GM04504 (cell line): ENCODE measurements at regions not wholly inside any gene's neighbourhood (a gene's known extent, or its start where the extent isn't known, plus 50 kb on each side); places are given as distances from the start of the nearest gene placed in this dataset.
"Not testable (repeated sequence)": the region's sequence is repeated elsewhere in the genome, so short reads cannot be mapped to it uniquely, and the experiment has no call there.

ENCODE experiments used
- DNase-seq: peaks from one replicate; pipeline ENCODE4 v3.0.0-alpha.2; 2012; ENCODE audit warnings: low read depth

DNA sequence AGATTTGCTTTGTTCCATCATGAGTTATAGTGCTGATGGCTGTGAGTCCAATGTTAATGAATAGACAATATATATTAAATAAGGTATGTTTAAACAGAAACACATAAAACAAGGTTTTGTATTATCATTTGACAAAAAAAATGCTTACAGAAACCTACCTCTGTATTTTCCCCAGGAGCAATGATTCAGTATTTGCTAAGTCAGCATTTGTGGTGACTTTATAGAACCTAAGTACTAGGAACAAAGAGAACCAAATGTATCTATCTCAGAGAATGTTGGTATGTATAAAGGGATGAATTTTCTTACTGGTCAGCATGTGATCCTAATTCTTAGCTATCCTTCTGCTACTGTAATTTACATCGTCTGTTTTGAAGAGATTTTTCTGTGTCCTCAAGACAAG is 421.5 kb upstream of the SEL1L start:
- DNase-seq, result no peak

DNA sequence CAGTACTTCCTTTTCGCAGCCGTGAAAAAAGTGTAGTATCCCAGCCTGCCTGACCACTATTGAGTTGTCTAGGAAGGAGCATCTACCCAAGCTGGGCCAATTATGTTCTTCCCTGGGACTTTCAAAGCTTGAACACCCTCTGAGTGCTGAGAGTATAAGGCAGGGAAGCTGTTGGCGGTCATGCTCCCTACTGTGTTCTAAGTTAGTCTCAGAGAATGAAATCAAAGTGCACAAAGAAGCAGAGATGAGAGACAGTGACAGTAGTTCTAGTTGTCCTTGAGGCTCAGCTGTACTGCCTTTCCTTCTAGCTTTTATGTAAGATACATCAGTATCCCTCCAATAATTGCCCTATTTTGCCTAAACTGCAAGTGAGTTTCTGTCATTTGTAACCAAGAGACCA is 427.1 kb upstream of the SEL1L start:
- no peak for DNase-seq

DNA sequence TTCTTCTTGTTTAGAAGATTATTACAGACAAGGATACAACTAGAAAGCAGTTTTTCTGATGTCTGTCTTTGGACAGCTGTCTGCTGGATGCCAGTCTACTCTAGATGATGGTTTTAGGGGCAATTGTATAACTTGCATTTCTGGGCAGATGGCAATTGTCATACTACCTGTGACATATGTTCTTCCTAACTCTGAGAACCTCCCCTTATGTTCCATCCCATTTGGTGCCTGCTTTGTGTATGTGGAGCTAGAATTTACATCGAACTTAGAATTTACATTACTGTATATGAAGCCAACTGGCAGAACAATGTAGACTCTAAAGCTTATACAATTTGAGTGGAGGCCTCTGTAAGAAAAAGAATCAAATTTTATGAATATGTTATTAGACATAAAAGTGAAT is 430.2 kb upstream of the SEL1L start:
- DNase-seq, result no peak

DNA sequence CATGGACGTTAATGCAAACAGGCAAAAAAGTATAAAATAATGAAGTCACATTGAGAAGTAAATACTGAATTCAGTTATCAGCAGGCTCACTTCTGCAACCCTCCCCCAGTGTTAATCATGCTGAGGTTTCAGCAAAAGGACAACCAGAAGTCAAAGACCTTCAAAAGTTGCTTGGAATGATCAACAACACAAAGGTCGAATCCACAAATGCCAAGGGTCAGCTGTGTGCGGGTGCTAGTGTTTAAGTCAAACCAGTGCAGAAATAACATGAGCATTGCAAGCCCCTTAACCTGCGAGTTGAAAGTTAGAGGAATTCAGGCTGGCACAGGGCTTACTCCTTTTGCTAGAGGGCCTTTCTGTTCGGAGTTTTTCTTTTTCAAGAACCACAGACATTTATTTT is 436.7 kb upstream of the SEL1L start:
- no peak for DNase-seq

DNA sequence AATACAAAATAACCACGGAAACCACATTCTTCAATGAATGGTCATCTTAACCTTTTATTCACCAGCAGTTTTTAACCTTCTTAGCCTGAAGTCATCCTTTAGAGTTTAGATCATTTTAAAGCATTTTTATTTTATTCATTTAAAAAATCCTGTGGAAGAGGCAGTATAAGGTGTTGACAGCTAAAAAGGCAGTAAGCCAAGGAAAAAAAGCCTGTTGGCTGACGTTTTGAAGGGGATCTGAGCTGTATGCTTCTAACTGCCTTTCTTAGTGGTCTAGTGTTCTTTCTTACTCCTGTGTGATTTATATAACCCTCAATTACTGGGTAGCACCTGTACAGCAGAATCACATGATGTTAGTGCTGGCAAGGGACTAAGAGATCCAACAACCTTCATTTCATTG is 438.3 kb upstream of the SEL1L start:
- DNase-seq, result no peak

DNA sequence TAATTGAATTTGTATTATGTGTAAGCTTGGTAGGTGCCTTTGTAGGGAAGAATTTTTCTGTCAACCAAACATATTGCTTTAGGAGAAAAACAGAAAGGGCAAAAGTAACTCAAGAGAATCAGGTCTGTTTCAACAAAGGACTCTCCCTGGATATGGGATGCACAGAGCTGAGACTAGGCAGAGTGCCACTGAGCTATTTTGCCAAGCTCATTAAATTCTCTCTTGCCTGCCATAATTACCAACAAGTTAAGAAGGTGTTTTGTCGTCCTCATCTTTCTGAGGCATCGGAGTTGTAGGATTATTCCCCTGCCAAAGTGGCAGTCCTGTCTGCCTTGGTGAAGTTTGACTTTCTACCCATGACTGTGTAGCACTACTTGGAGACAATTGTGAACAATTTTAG is 438.9 kb upstream of the SEL1L start:
- DNase-seq, result no peak

DNA sequence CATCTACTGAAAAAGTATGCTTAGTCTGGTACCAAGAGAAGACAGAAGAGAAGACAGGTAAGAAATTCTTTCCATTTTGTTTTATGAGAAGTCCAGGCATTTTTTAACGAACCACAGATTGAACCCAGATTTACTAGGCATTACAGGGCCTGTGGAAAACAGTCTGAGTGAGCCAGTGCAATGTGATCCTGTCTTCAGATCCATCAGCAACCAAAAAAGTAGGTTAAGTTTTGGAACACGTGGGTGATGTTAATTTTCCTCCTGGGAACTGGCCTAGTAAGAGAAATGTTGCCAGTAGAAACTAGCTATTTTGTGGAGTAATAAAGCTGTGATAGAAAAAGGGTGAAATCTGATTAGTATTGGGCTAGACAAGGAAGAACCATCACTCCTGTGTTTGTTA is 440.9 kb upstream of the SEL1L start:
- DNase-seq, result no peak

DNA sequence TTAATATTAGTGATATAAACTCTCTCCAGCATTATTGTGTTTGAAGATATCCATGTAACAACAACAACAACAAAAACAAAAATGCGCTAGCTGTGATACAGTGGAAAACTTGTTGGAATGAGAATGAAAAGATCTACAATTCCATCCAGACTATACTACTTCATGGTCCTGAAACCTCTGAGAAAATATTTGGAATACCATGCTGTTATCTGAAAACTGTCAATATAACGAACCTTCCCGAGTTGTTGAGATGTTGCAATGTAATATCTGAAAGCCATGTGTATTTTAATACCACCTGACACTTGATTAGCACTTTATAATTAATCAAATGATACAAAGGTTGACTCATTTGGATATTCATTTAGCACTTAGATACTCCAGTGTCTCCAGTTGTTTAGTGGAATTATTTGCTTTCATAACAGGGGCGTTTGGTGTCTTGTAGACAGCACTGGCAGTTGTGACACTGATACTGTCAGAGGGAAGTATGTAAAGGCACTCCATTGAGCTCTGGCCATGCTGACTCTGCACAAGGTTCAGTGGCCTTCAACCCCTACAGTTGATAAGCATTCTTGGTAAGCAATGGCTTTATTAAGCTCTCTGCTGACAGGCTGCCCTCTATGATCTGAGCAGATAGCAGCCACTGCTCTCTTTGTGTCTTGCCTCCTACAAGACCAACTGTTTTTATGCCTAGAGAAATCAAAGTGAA is 447.1 kb upstream of the SEL1L start:
- DNase-seq, result no peak

DNA sequence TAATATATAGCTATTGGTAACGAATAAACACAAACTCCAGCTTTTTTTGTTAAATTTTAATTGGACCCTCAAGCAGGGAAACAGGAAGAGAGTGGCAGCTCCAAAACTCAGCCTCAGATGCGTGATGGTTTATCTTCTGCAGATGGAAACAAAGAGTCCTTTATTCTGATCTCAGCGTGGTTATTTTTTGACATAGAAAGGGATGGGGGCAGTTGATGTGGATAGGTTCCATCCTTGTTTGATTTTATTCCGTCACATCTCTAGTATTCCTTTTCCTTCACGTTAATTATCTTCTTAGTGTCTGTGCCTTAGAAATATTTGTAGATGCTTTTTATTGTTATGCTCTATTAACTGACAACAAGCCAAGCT is 447.6 kb upstream of the SEL1L start:
- no peak for DNase-seq

DNA sequence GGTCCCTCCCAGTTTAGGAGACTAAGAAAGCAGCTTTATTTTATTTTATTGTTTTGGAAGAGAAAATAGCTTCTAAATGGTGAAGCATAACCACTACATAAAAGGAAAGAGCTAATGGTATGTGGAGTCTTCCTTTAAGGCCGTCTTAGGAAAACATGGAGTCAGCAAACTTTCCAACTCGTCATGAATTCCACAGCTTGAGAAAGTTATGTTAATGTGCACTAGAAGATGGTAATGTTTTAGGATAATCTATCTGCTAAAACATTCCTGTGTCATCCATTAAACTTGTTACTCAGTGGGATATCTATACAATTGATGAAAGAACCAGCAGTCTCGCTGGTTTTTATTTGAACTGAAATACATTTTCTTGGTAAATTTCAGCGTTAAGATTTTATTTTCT is 448.4 kb upstream of the SEL1L start:
- no peak for DNase-seq

DNA sequence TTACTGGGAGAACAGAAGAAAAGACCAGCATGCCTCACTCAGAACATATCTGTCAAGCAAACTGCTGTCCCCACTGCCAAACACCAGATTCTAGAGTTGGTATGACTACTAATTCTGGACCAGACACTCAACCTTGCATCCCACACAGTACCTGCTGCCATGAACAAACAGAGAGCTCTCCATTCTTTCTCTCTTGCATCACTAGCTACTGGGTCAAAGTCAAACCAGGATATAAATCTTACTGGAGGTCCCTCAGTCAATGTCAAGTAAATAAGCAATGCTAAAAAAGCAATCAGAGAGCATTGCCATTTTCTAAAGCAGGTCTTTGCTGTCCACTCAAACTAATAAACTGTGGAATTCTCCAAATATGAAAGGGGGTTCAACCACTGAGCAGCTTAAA is 452.4 kb upstream of the SEL1L start:
- DNase-seq, result no peak

DNA sequence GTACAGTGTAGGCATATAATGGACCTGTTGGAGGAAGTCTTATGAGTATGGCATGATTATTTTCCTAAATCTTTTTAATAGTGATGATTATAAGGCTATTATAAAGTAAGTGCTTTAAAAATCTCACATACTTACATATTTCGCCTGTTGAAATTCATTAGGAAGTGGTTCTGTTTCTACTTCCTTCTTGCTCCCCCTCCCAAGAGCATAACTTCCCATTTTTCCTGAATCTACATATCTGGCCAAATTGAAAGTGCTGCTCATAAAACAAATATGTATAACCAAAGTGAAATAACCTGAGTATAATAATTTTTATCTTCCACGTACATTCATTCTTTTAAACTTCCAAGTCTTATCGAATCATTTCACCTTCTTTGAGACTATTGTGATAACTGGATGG is 455.6 kb upstream of the SEL1L start:
- DNase-seq, result no peak

DNA sequence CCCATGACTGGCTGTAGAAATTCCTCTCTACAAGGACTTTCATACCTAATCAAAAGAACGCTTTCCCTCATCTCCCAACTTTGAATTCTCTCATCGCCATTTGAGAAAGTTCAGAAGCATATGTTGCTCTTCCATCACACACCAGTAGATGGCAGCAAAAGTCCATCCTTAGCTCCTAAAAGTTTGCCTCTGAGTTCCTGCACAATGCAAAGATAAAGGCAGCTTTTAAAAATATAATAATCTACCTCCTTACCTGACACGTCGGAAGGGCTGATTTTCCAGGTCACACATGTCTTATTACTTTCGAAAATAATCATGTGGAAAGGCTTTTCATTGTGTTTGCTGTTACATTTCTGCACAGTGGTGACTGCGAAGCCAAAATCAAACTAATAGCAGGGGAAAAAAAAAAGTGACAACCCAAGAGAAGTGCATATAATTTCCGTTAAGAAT is 456.7 kb upstream of the SEL1L start:
- DNase-seq, result peak; percentile 14

DNA sequence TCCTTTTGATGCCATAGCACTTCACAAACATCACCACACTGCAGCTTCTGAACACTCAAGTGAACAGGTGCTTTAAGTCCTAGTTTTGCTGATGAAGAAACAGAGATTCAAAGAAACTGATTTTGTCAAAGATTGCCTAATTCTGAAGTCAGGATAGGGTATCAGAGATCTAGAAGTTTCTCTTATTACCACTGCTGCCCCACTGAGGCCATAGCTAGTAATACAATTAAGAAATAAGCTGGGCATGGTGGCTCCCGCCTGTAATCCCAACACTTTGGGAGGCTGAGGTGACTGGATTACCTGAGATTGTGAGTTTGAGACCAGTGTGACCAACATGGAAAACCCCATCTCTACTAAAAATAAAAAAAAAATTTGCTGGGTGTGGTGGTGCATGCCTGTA is 458.3 kb upstream of the SEL1L start:
- no peak for DNase-seq

DNA sequence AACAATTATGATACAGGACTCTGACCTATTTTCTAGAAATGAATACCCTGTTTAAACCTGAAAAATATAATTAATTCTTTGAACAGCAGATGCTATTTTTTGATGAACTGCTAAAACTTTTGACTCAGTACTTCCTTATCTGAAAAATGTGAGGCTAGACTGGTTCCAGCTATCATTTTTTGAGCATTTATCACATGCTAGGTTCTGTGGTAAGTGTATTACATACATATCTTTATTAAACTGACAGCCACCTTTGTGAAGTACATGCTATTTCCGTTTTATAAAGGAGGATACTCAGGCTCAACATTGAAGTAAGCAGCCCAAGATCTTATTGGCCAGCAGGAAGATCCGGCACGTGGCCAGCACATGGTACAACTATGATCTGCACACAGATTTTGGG is 459.8 kb upstream of the SEL1L start:
- DNase-seq, result no peak

DNA sequence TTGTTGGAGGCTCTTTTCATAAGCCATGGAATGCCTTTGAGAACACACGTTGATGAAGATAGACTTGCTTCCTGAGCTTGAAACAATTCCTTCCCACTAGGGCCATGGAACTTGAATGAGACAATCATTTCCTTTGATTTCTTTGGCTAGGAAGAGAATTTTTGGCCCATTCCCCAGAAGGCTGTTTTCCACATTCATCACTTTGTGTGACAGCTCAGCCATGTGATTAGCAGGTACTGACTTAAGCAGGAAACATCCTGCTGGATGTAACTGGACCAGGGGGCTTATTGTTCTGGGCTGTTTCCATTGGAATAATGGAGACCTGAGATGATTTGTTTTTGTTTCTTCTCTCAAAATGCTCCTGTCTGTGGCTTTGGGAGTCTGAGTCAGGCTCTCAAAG is 469.8 kb upstream of the SEL1L start:
- no peak for DNase-seq

DNA sequence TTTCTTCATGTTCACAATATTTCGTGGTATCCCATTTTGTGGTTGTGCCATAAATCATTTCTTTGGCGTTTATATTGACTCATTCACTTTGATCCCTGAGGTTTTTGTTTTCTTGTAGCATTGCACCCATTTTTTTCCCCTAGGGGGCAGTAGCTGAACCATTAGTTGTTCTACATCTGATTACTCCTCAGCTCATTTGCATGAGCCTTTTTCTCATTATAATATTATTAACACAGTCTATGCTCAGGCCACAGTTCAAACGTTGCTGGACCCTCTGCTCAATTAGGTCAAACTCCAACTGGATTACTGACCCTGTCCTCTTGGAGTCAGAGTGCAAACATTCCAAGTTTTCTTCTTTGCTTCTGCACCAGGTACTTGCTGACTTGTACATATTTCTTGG is 475.4 kb upstream of the SEL1L start:
- no peak for DNase-seq

DNA sequence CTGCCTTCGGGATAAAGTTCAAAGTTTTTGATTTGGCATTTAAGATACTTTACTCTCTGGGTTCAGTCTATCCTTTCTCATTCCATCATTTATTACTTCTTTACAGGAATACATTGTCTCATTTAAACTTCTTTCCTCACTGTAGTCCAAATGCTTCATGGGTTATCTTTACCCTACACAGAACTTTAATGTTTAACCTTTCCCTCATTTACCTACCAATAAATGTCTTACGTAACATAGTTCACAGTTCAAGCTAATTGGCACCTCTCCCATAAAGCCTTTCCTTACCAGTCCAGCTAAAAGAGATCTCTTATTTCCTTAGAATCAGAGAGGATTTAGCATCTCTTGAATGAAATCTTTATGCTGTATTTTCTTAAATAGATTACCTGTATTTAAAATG is 476.3 kb upstream of the SEL1L start:
- DNase-seq, result no peak

DNA sequence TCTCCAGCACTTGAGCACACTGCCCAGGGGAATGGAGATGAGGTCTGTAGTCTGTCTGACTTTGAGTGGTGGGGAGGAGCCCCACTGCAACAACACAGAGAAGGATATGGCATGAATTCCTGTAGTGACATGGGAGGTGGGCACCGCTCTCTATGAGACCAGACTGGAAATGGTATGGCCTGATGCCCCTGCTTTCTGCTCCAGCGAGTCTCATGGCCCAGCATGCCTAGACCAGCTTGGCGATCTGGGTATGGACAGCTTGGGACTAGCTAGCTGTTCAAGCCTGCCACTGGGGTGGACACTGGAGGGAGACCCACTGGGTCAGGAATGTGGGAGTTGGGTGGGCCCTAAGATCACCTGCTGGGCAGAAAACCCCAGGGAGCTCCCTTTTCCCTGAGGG is 477.8 kb upstream of the SEL1L start:
- no peak for DNase-seq

DNA sequence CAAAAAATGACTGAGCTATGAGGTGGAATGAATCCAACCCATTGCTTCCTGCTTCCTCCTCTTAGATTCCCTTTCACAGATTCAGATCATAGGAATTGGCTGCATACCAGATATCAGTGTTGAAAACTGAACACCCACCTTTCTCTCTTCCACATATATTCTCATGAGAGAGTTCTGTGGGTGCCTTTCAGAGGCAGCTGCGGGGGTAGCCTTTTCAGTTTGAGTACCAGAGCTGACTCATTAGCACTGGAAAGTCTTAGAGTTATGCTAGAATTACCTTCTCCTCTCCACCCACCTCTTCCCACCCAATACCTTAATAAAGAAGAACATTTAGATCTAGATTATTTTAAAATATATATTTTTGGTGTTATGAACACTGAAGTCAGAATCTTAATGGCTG is 495.4 kb upstream of the SEL1L start:
- DNase-seq, result no peak

DNA sequence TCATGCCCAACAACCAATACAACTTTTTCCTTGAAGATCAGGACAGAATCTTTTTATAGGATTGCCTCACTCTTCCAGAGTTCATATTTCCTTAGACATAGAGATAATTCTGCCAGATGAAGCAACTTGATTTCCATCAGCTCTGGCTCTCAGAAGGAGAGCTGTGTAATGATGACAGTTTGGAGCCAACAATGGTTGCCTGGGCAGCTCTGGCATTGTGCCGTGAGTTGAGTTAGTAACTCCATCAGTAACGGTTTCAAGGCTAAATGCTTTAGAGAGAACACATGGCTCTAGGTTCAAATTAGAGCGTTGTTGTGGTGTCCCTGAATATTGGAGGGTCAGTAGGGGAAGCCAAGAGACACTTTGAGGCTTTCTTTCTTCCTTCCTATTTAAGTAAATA is 501.7 kb upstream of the SEL1L start:
- DNase-seq, result no peak

DNA sequence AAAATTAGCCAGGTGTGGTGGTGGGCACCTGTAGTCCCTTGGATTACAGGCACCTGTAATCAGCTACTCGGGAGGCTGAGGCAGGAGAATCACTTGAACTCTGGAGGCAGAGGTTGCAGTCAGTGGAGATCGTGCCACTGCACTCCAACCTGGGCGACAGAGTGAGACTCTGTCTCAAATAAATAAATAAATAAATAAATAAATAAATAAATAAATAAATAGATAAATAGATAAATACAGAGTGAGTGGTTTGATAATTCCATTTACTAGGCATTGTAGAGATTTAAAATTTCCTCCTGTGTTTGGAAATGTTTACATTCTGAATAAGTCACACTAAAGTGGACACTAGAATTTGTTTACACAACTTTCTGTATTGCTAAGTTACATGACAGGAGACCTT is 504.4 kb upstream of the SEL1L start:
- DNase-seq, result not testable (repeated sequence)

DNA sequence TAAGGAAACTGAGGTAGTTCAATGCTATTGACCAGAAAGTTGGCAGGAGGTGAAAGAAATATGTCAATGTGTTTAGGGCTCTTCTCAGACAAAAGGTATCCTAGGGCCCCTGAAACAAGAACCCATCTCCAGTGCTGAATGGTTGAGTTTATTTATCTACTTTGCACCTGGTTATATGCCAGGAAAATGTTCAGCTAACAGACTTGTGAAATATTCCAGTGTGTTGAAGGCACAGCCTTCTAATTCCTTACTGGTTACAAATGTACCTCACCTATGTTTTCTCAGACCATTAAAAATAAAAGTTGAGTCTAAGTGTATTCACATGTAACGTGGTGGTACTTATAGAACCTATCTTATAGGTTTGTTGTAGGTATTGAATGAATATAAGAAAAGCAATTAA is 511.7 kb upstream of the SEL1L start:
- DNase-seq, result no peak

DNA sequence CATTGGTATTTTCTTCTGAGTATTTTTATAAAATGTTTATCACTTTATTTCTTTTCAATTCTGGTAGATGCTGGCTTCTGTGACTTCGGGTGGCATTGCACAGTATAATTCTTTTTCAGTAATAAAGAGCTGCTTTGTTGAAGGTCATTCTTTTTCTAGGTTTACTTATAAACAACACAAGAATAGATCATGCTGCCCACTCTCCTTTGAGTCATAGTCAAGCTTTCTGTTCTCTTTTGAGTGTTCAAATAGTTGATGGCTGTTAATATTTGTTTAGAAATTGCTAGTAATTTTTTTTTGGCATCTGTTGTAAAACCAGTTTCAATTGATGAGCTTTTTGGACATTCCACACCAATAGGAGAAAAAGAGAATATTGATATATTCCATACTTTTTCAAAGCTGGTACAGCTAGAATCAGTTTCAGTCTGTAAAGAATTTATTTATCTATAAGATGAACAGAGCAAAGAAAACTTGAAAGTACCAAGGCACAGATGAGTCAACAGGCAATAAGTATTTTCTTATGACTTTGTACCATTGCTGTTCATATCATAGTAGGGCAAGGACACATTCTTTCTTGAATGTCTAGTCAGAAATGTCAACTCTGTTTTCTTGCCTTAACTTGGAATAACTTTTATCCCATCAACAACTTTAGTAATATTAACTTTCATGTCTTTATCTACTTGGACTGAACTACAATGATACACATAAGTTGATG is 513.0 kb upstream of the SEL1L start:
- DNase-seq, result no peak
